Urothelium cell line (cell line): ENCODE measurements at regions not wholly inside any gene's neighbourhood (a gene's known extent, or its start where the extent isn't known, plus 50 kb on each side); places are given as distances from the start of the nearest gene placed in this dataset.
"Not testable (repeated sequence)": the region's sequence is repeated elsewhere in the genome, so short reads cannot be mapped to it uniquely, and the experiment has no call there.

Experiments used
- DNase-seq: peaks from one replicate; pipeline ENCODE4 v3.0.0; 2011; ENCODE audit warnings: low spot score, mixed read lengths
- FAIRE-seq: peaks from 2 replicates; lab custom pipeline; 2011; peaks lifted over from hg19 to GRCh38; lab: Jason Lieb, UNC

GRCh38 chr7:25431956-25432450, 203.7 kb upstream of the NPVF start:
- DNase-seq (no peak), FAIRE-seq (peak; percentile 23)

- FAIRE-seq (no peak), DNase-seq (no peak)
These were observed 204.5 kb upstream of the NPVF start for GRCh38 chr7:25432807-25433206.

GRCh38 chr7:25436413-25436812, 208.1 kb upstream of the NPVF start:
- no peak for DNase-seq
- FAIRE-seq = no peak

GRCh38 chr7:25437308-25437707, 209.0 kb upstream of the NPVF start:
- no peak for DNase-seq
- no peak for FAIRE-seq

- FAIRE-seq (no peak), DNase-seq (no peak)
These were observed 216.7 kb upstream of the NPVF start for GRCh38 chr7:25444991-25445390.

- FAIRE-seq (no peak), DNase-seq (no peak)
These were observed 220.0 kb upstream of the NPVF start for GRCh38 chr7:25448301-25448700.

GRCh38 chr7:25454020-25454419, 225.7 kb upstream of the NPVF start:
- no peak for DNase-seq
- FAIRE-seq = no peak

GRCh38 chr7:25454562-25455041, 226.3 kb upstream of the NPVF start:
- DNase-seq = peak; percentile 14
- peak; percentile 62 for FAIRE-seq

- FAIRE-seq (peak; percentile 32), DNase-seq (no peak)
These were observed 227.5 kb upstream of the NPVF start for GRCh38 chr7:25455683-25456251.

- DNase-seq = no peak
- FAIRE-seq = no peak
These were observed 228.3 kb upstream of the NPVF start for GRCh38 chr7:25456467-25457171.

GRCh38 chr7:25459057-25459456, 230.8 kb upstream of the NPVF start:
- DNase-seq (no peak), FAIRE-seq (no peak)

GRCh38 chr7:25460433-25460832, 232.1 kb upstream of the NPVF start:
- FAIRE-seq = no peak
- no peak for DNase-seq

GRCh38 chr7:25469669-25470068, 241.4 kb upstream of the NPVF start:
- DNase-seq (no peak), FAIRE-seq (no peak)

- peak; percentile 55 for FAIRE-seq
- DNase-seq = no peak
These were observed 248.7 kb upstream of the NPVF start for GRCh38 chr7:25476863-25477499.

GRCh38 chr7:25478221-25478620, 249.9 kb upstream of the NPVF start:
- not testable (repeated sequence) for FAIRE-seq, DNase-seq

- peak; percentile 21 for DNase-seq
- FAIRE-seq = peak; percentile 98
These were observed 250.6 kb upstream of the NPVF start for GRCh38 chr7:25478925-25479324.

GRCh38 chr7:25481891-25482290, 253.6 kb upstream of the NPVF start:
- FAIRE-seq (no peak), DNase-seq (no peak)

- no peak for FAIRE-seq
These were observed 254.3 kb upstream of the NPVF start for GRCh38 chr7:25482631-25483030.

GRCh38 chr7:25485026-25485425, 256.7 kb upstream of the NPVF start:
- DNase-seq (no peak), FAIRE-seq (no peak)

More at GRCh38 chr7:25482631-25483030, 254.3 kb upstream of the NPVF start:
- no peak for DNase-seq

- no peak for FAIRE-seq
- DNase-seq = no peak
These were observed 258.4 kb upstream of the NPVF start for GRCh38 chr7:25486656-25487055.

GRCh38 chr7:25493805-25494366, 265.6 kb upstream of the NPVF start:
- no peak for DNase-seq
- FAIRE-seq = no peak

GRCh38 chr7:25494896-25495295, 266.6 kb upstream of the NPVF start:
- no peak for DNase-seq
- no peak for FAIRE-seq
